ENCODE measurements at regions not wholly inside any gene's neighbourhood (a gene's known extent, or its start where the extent isn't known, plus 50 kb on each side); places are given as distances from the start of the nearest gene placed in this dataset.

DNA sequence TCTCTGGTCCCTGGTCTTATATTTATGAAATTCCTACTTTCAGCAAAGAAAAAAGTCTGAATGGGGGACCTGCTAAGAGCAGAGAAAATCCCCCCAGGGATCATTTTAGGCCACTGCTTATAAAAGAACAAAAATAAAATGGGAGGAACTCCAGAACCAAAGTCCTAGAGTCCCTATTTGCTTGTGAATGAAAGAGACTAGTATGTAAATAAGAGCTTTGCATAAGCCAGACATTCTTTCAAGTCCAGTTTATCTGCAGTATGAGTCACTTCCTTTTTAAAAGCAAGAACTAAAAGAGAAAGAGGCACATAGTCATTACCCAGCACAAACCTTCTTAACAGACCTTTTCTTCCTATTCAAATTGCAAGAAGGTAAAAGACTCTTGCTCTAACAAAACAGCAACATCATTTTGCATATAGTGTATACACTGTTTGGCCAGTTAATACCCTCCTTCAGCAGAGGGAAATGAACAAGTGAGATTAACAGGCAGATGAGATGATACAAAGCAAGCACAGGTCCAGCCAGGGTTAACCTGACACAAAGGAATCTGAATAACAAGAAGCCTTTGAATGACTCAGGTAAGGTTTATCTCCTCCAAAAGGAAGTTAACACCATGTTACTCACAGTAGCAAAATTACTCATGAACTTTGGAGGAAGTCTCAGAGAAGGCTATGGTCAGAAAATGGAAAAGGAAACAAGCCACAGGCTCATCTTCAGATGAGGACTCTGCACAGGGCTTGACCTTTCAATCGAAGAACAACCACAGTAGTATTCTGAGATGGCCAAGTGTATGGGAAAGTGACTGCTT is 87.3 kb downstream of the PHLDA1 start:
- TF ChIP-seq, protein P1, sequence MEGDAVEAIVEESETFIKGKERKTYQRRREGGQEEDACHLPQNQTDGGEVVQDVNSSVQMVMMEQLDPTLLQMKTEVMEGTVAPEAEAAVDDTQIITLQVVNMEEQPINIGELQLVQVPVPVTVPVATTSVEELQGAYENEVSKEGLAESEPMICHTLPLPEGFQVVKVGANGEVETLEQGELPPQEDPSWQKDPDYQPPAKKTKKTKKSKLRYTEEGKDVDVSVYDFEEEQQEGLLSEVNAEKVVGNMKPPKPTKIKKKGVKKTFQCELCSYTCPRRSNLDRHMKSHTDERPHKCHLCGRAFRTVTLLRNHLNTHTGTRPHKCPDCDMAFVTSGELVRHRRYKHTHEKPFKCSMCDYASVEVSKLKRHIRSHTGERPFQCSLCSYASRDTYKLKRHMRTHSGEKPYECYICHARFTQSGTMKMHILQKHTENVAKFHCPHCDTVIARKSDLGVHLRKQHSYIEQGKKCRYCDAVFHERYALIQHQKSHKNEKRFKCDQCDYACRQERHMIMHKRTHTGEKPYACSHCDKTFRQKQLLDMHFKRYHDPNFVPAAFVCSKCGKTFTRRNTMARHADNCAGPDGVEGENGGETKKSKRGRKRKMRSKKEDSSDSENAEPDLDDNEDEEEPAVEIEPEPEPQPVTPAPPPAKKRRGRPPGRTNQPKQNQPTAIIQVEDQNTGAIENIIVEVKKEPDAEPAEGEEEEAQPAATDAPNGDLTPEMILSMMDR (IDR thresholded peaks at IDR 0.05) = peak in 1 of 7 experiments; percentile 16
- TF ChIP-seq POLR2A (IDR thresholded peaks at IDR 0.05) = no peak

Data from body of pancreas (tissue), 4 donors.